C4-2B (cell line): ENCODE measurements at regions not wholly inside any gene's neighbourhood (a gene's known extent, or its start where the extent isn't known, plus 50 kb on each side); places are given as distances from the start of the nearest gene placed in this dataset.

Source experiments
- CTCF ChIP-seq: fragments of 450-650 bp; conservative IDR thresholded peaks from 2 replicates; pipeline ENCODE4 v1.5.1; 2017; ENCODE audit warnings: mild to moderate bottlenecking
- ZFX ChIP-seq: fragments of 450-650 bp; IDR thresholded peaks from 2 replicates; pipeline ENCODE4 v1.6.1; 2017

GRCh38 chr6:170463101-170463721 is 89.9 kb downstream of the PSMB1 start:
- TF ChIP-seq CTCF (no peak), ZFX (no peak)
